PFSK-1 (cell line): ENCODE measurements at regions not wholly inside any gene's neighbourhood (a gene's known extent, or its start where the extent isn't known, plus 50 kb on each side); places are given as distances from the start of the nearest gene placed in this dataset.

Experiments
- FOXP2 ChIP-seq: optimal IDR thresholded peaks from 2 replicates; pipeline ENCODE3; 2011; ENCODE audit warnings: borderline replicate concordance, control low read depth, inconsistent platforms; ENCODE audit not compliant: insufficient read depth; ENCODE audit errors: extremely low read length, extremely low read depth
- POLR2AphosphoS5 ChIP-seq: IDR thresholded peaks from 2 replicates; pipeline ENCODE4 v1.6.1; 2012; ENCODE audit warnings: low read depth, mild to moderate bottlenecking, control low read depth, low read length, moderate library complexity
- SIN3A ChIP-seq: IDR thresholded peaks from 2 replicates; pipeline ENCODE4 v1.6.1; 2012; ENCODE audit warnings: mild to moderate bottlenecking, low read length, moderate library complexity, borderline replicate concordance; ENCODE audit not compliant: insufficient read depth
- TAF1 ChIP-seq: IDR thresholded peaks from 2 replicates; pipeline ENCODE4 v1.6.1; 2012; ENCODE audit warnings: low read length, control low read depth, borderline replicate concordance; ENCODE audit not compliant: insufficient read depth
- TF ChIP-seq, protein P1 (sequence below), 2 experiments: IDR thresholded peaks; 2 replicates each; pipeline versions ENCODE4 v1.6.1 to v1.8.0; 2011 to 2012; ENCODE audit warnings: low read depth in 2 of 2, low read length in 2 of 2, control low read depth in 1 of 2, inconsistent platforms in 1 of 2, mild to moderate bottlenecking in 1 of 2, moderate library complexity in 1 of 2; ENCODE audit not compliant: insufficient read depth in 1 of 2

GRCh38 chr7:88399036-88399435 is 92.3 kb upstream of the STEAP4 start:
- TF ChIP-seq POLR2AphosphoS5 (no peak), TAF1 (no peak), SIN3A (no peak), FOXP2 (no peak)
- TF ChIP-seq, protein P1, sequence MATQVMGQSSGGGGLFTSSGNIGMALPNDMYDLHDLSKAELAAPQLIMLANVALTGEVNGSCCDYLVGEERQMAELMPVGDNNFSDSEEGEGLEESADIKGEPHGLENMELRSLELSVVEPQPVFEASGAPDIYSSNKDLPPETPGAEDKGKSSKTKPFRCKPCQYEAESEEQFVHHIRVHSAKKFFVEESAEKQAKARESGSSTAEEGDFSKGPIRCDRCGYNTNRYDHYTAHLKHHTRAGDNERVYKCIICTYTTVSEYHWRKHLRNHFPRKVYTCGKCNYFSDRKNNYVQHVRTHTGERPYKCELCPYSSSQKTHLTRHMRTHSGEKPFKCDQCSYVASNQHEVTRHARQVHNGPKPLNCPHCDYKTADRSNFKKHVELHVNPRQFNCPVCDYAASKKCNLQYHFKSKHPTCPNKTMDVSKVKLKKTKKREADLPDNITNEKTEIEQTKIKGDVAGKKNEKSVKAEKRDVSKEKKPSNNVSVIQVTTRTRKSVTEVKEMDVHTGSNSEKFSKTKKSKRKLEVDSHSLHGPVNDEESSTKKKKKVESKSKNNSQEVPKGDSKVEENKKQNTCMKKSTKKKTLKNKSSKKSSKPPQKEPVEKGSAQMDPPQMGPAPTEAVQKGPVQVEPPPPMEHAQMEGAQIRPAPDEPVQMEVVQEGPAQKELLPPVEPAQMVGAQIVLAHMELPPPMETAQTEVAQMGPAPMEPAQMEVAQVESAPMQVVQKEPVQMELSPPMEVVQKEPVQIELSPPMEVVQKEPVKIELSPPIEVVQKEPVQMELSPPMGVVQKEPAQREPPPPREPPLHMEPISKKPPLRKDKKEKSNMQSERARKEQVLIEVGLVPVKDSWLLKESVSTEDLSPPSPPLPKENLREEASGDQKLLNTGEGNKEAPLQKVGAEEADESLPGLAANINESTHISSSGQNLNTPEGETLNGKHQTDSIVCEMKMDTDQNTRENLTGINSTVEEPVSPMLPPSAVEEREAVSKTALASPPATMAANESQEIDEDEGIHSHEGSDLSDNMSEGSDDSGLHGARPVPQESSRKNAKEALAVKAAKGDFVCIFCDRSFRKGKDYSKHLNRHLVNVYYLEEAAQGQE (IDR thresholded peaks at IDR 0.05; ENCODE audit: insufficient read depth in 1 of 2, low read depth in 2 of 2, low read length in 2 of 2): no peak
